ENCODE measurements at regions not wholly inside any gene's neighbourhood (a gene's known extent, or its start where the extent isn't known, plus 50 kb on each side); places are given as distances from the start of the nearest gene placed in this dataset.

DNA sequence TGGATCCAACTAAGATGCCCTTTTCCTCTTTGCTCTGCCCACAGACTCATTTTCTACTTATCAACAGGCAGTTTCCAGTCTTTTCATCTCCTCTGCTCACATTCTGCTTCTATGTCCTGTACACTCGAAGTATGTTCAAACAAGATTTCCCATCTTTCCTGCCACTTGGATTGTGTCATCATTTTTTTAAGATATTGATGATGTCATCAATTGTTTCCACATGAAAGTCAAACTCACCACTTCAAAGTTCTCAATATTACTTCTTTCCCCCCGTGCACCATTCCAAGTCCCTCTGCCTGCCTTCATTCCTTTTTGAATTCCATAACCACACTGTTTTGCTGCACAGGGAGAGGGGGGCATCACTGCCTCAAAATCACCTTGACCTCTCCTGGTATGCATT is 175.0 kb upstream of the RFX3 start:
- Histone ChIP-seq H2BK5ac (ENCODE audit: insufficient read length, low read length) (no peak overlapping the region), H2BK20ac (ENCODE audit: low read depth, low read length, poor library complexity, severe bottlenecking) (no peak overlapping the region), H4K20me1 (ENCODE audit: control insufficient read depth, insufficient read depth, insufficient read length) (no peaks in the 10 kb centered on the region), H2BK12ac (ENCODE audit: insufficient read length, low read depth, low read length) (no peak overlapping the region), H3K23ac (ENCODE audit: insufficient read length, low read depth, low read length) (no peak overlapping the region), H2BK120ac (ENCODE audit: low read depth, low read length, poor library complexity, severe bottlenecking) (no peak overlapping the region), H3K79me2 (ENCODE audit: insufficient read depth, low read length) (no peaks in the 10 kb centered on the region), H3K4me2 (ENCODE audit: insufficient read depth, insufficient read length, low read length) (no peak overlapping the region), H3K56ac (ENCODE audit: insufficient read length, low read depth, low read length) (no peak overlapping the region), H3K27ac (ENCODE audit: insufficient read length, low read depth, low read length) (no peak overlapping the region), H3K23me2 (ENCODE audit: insufficient read length, low read depth, low read length, poor library complexity, severe bottlenecking) (no peaks in the 10 kb centered on the region), H2BK15ac (ENCODE audit: low read depth, low read length) (no peak overlapping the region), H4K91ac (ENCODE audit: insufficient read length, low read depth, low read length) (no peak overlapping the region), H2AFZ (ENCODE audit: low read length) (no peak overlapping the region), H2AK5ac (ENCODE audit: insufficient read length, low read length) (no peak overlapping the region), H3K9me3 (ENCODE audit: control insufficient read depth, low read depth, low read length) (no peaks in the 10 kb centered on the region), H3K14ac (ENCODE audit: insufficient read depth, low read length) (no peak overlapping the region), H4K5ac (ENCODE audit: insufficient read length, low read depth, low read length) (no peak overlapping the region), H3K9ac (ENCODE audit: extremely low read depth, insufficient read length, low read length) (no peak overlapping the region), H4K8ac (replicated peaks; ENCODE audit: insufficient read length, low read depth, low read length) (no peak overlapping the region), H3K18ac (ENCODE audit: insufficient read length, low read depth, low read length) (no peak overlapping the region), H3T11ph (ENCODE audit: low read length) (no peak overlapping the region), H3K4ac (ENCODE audit: low read depth, low read length) (no peak overlapping the region), H3K4me1 (ENCODE audit: insufficient read depth, low read length) (peaks cover 4% of the 10 kb centered on the region), H3K27me3 (ENCODE audit: insufficient read depth, low read length) (no peaks in the 10 kb centered on the region), H3K79me1 (ENCODE audit: insufficient read depth, low read depth, low read length, poor library complexity, severe bottlenecking) (no peaks in the 10 kb centered on the region)
- H3K4me3 Mint-ChIP-seq = no peak overlapping the region
- H3K9me3 Mint-ChIP-seq = no peaks in the 10 kb centered on the region; a peak in 2 of 5 replicates
- no peak for DNase-seq
- H3K27me3 Mint-ChIP-seq (ENCODE audit: low read depth) = peaks cover 7% of the 10 kb centered on the region
- peaks cover 8 to 10% of the 10 kb centered on the region in 2 experiments for H3K4me1 Mint-ChIP-seq
- TF ChIP-seq, protein P1, sequence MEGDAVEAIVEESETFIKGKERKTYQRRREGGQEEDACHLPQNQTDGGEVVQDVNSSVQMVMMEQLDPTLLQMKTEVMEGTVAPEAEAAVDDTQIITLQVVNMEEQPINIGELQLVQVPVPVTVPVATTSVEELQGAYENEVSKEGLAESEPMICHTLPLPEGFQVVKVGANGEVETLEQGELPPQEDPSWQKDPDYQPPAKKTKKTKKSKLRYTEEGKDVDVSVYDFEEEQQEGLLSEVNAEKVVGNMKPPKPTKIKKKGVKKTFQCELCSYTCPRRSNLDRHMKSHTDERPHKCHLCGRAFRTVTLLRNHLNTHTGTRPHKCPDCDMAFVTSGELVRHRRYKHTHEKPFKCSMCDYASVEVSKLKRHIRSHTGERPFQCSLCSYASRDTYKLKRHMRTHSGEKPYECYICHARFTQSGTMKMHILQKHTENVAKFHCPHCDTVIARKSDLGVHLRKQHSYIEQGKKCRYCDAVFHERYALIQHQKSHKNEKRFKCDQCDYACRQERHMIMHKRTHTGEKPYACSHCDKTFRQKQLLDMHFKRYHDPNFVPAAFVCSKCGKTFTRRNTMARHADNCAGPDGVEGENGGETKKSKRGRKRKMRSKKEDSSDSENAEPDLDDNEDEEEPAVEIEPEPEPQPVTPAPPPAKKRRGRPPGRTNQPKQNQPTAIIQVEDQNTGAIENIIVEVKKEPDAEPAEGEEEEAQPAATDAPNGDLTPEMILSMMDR (conservative IDR thresholded peaks at IDR 0.05) = no peak
- no CpG with 5 or more reads among the region's 2 CpGs for WGBS (ENCODE audit: extremely low coverage, insufficient read length, low lambda C conversion rate)
- no peak overlapping the region for H3K27ac Mint-ChIP-seq
- no peaks in the 10 kb centered on the region; a peak in 1 of 7 replicates for H3K36me3 Mint-ChIP-seq (ENCODE audit: insufficient read depth in 1 of 3, low read depth in 3 of 3)

All from H9 (cell line).